ENCODE measurements at regions not wholly inside any gene's neighbourhood (a gene's known extent, or its start where the extent isn't known, plus 50 kb on each side); places are given as distances from the start of the nearest gene placed in this dataset.
"Not testable (repeated sequence)": the region's sequence is repeated elsewhere in the genome, so short reads cannot be mapped to it uniquely, and the experiment has no call there.

GRCh38 chr10:21431799-21432198 is 93.7 kb downstream of the SKIDA1 start:
- WGBS (ENCODE audit: insufficient coverage, low lambda C conversion rate) = no CpG with 5 or more reads among the region's 2 CpGs
- DNase-seq = no peak
- Histone ChIP-seq H3K36me3 (ENCODE audit: control insufficient read depth, insufficient read depth, low read length) (no peaks in the 10 kb centered on the region), H3K27ac (ENCODE audit: low read length) (no peak overlapping the region), H3K4me3 (ENCODE audit: low read length) (no peak overlapping the region), H3K9me3 (ENCODE audit: control insufficient read depth, low read depth, low read length) (no peaks in the 10 kb centered on the region), H3K4me1 (ENCODE audit: control insufficient read depth, insufficient read depth, low read length) (no peaks in the 10 kb centered on the region), H3K27me3 (ENCODE audit: control insufficient read depth, insufficient read depth, low read length) (no peaks in the 10 kb centered on the region)

GRCh38 chr10:21427804-21428481 is 97.5 kb downstream of the SKIDA1 start:
- WGBS (ENCODE audit: insufficient coverage, low lambda C conversion rate) = 100% methylated on average over 1 of the region's 6 CpGs
- no peak overlapping the region for H3K4me3 ChIP-seq (ENCODE audit: low read length)
- no peak overlapping the region for H3K27ac ChIP-seq (ENCODE audit: low read length)
- no peaks in the 10 kb centered on the region for H3K9me3 ChIP-seq (ENCODE audit: control insufficient read depth, low read depth, low read length)
- no peak for DNase-seq
- no peaks in the 10 kb centered on the region for H3K27me3 ChIP-seq (ENCODE audit: control insufficient read depth, insufficient read depth, low read length)
- no peaks in the 10 kb centered on the region for H3K36me3 ChIP-seq (ENCODE audit: control insufficient read depth, insufficient read depth, low read length)
- no peaks in the 10 kb centered on the region for H3K4me1 ChIP-seq (ENCODE audit: control insufficient read depth, insufficient read depth, low read length)

- no peaks in the 10 kb centered on the region for H3K9me3 ChIP-seq (ENCODE audit: control insufficient read depth, low read depth, low read length)
- H3K27ac ChIP-seq (ENCODE audit: low read length) = no peak overlapping the region
- no peaks in the 10 kb centered on the region for H3K4me1 ChIP-seq (ENCODE audit: control insufficient read depth, insufficient read depth, low read length)
- H3K4me3 ChIP-seq (ENCODE audit: low read length) = no peak overlapping the region
- no peaks in the 10 kb centered on the region for H3K36me3 ChIP-seq (ENCODE audit: control insufficient read depth, insufficient read depth, low read length)
- DNase-seq = no peak
- no peaks in the 10 kb centered on the region for H3K27me3 ChIP-seq (ENCODE audit: control insufficient read depth, insufficient read depth, low read length)
- no CpG with 5 or more reads among the region's 3 CpGs for WGBS (ENCODE audit: insufficient coverage, low lambda C conversion rate)
Measured at GRCh38 chr10:21424459-21424861, 101.0 kb downstream of the SKIDA1 start.

GRCh38 chr10:21423850-21424249 is 101.6 kb downstream of the SKIDA1 start:
- Histone ChIP-seq H3K9me3 (ENCODE audit: control insufficient read depth, low read depth, low read length) (no peaks in the 10 kb centered on the region), H3K27ac (ENCODE audit: low read length) (no peak overlapping the region), H3K36me3 (ENCODE audit: control insufficient read depth, insufficient read depth, low read length) (no peaks in the 10 kb centered on the region), H3K4me3 (ENCODE audit: low read length) (no peak overlapping the region), H3K27me3 (ENCODE audit: control insufficient read depth, insufficient read depth, low read length) (no peaks in the 10 kb centered on the region), H3K4me1 (ENCODE audit: control insufficient read depth, insufficient read depth, low read length) (no peaks in the 10 kb centered on the region)
- WGBS (ENCODE audit: insufficient coverage, low lambda C conversion rate) = no CpG with 5 or more reads among the region's 5 CpGs
- DNase-seq = no peak

GRCh38 chr10:21423338-21423737 is 102.1 kb downstream of the SKIDA1 start:
- Histone ChIP-seq H3K27me3 (ENCODE audit: control insufficient read depth, insufficient read depth, low read length) (no peaks in the 10 kb centered on the region), H3K4me3 (ENCODE audit: low read length) (no peak overlapping the region), H3K9me3 (ENCODE audit: control insufficient read depth, low read depth, low read length) (no peaks in the 10 kb centered on the region), H3K4me1 (ENCODE audit: control insufficient read depth, insufficient read depth, low read length) (no peaks in the 10 kb centered on the region), H3K36me3 (ENCODE audit: control insufficient read depth, insufficient read depth, low read length) (no peaks in the 10 kb centered on the region), H3K27ac (ENCODE audit: low read length) (no peak overlapping the region)
- no peak for DNase-seq
- WGBS (ENCODE audit: insufficient coverage, low lambda C conversion rate) = 100% methylated on average over 2 of the region's 2 CpGs

GRCh38 chr10:21421794-21422193 is 103.7 kb downstream of the SKIDA1 start:
- Histone ChIP-seq H3K9me3 (ENCODE audit: control insufficient read depth, low read depth, low read length) (no peaks in the 10 kb centered on the region), H3K4me1 (ENCODE audit: control insufficient read depth, insufficient read depth, low read length) (no peaks in the 10 kb centered on the region), H3K27me3 (ENCODE audit: control insufficient read depth, insufficient read depth, low read length) (no peaks in the 10 kb centered on the region), H3K4me3 (ENCODE audit: low read length) (no peak overlapping the region), H3K27ac (ENCODE audit: low read length) (no peak overlapping the region), H3K36me3 (ENCODE audit: control insufficient read depth, insufficient read depth, low read length) (no peaks in the 10 kb centered on the region)
- WGBS (ENCODE audit: insufficient coverage, low lambda C conversion rate) = 83% methylated on average over 1 of the region's 4 CpGs
- no peak for DNase-seq

GRCh38 chr10:21421016-21421415 is 104.5 kb downstream of the SKIDA1 start:
- H3K36me3 ChIP-seq (ENCODE audit: control insufficient read depth, insufficient read depth, low read length) = no peaks in the 10 kb centered on the region
- 17% methylated on average over 1 of the region's 2 CpGs for WGBS (ENCODE audit: insufficient coverage, low lambda C conversion rate)
- H3K27me3 ChIP-seq (ENCODE audit: control insufficient read depth, insufficient read depth, low read length) = no peaks in the 10 kb centered on the region
- DNase-seq = no peak
- H3K27ac ChIP-seq (ENCODE audit: low read length) = no peak overlapping the region
- H3K4me3 ChIP-seq (ENCODE audit: low read length) = no peak overlapping the region
- no peaks in the 10 kb centered on the region for H3K9me3 ChIP-seq (ENCODE audit: control insufficient read depth, low read depth, low read length)
- H3K4me1 ChIP-seq (ENCODE audit: control insufficient read depth, insufficient read depth, low read length) = no peaks in the 10 kb centered on the region

- H3K4me1 ChIP-seq (ENCODE audit: control insufficient read depth, insufficient read depth, low read length); H3K4me3 ChIP-seq (ENCODE audit: low read length); H3K27me3 ChIP-seq (ENCODE audit: control insufficient read depth, insufficient read depth, low read length); H3K27ac ChIP-seq (ENCODE audit: low read length); H3K9me3 ChIP-seq (ENCODE audit: control insufficient read depth, low read depth, low read length); DNase-seq; H3K36me3 ChIP-seq (ENCODE audit: control insufficient read depth, insufficient read depth, low read length): not testable (repeated sequence)
- no CpG with 5 or more reads among the region's 5 CpGs for WGBS (ENCODE audit: insufficient coverage, low lambda C conversion rate)
Measured at GRCh38 chr10:21418981-21419576, 106.4 kb downstream of the SKIDA1 start.

GRCh38 chr10:21417172-21417712 is 108.2 kb downstream of the SKIDA1 start:
- H3K27me3 ChIP-seq (ENCODE audit: control insufficient read depth, insufficient read depth, low read length) = no peaks in the 10 kb centered on the region
- no CpG with 5 or more reads among the region's 6 CpGs for WGBS (ENCODE audit: insufficient coverage, low lambda C conversion rate)
- H3K4me3 ChIP-seq (ENCODE audit: low read length) = no peak overlapping the region
- H3K36me3 ChIP-seq (ENCODE audit: control insufficient read depth, insufficient read depth, low read length) = no peaks in the 10 kb centered on the region
- no peak for DNase-seq
- no peaks in the 10 kb centered on the region for H3K4me1 ChIP-seq (ENCODE audit: control insufficient read depth, insufficient read depth, low read length)
- H3K27ac ChIP-seq (ENCODE audit: low read length) = no peak overlapping the region
- no peaks in the 10 kb centered on the region for H3K9me3 ChIP-seq (ENCODE audit: control insufficient read depth, low read depth, low read length)

GRCh38 chr10:21413680-21414079 is 111.8 kb downstream of the SKIDA1 start:
- no peak overlapping the region for H3K4me3 ChIP-seq (ENCODE audit: low read length)
- no peaks in the 10 kb centered on the region for H3K4me1 ChIP-seq (ENCODE audit: control insufficient read depth, insufficient read depth, low read length)
- no peaks in the 10 kb centered on the region for H3K27me3 ChIP-seq (ENCODE audit: control insufficient read depth, insufficient read depth, low read length)
- 80% methylated on average over 1 of the region's 2 CpGs for WGBS (ENCODE audit: insufficient coverage, low lambda C conversion rate)
- no peak overlapping the region for H3K27ac ChIP-seq (ENCODE audit: low read length)
- H3K36me3 ChIP-seq (ENCODE audit: control insufficient read depth, insufficient read depth, low read length) = no peaks in the 10 kb centered on the region
- DNase-seq = no peak
- H3K9me3 ChIP-seq (ENCODE audit: control insufficient read depth, low read depth, low read length) = no peaks in the 10 kb centered on the region

GRCh38 chr10:21413268-21413667 is 112.2 kb downstream of the SKIDA1 start:
- no peak for DNase-seq
- Histone ChIP-seq H3K4me3 (ENCODE audit: low read length) (no peak overlapping the region), H3K36me3 (ENCODE audit: control insufficient read depth, insufficient read depth, low read length) (no peaks in the 10 kb centered on the region), H3K9me3 (ENCODE audit: control insufficient read depth, low read depth, low read length) (no peaks in the 10 kb centered on the region), H3K27me3 (ENCODE audit: control insufficient read depth, insufficient read depth, low read length) (no peaks in the 10 kb centered on the region), H3K27ac (ENCODE audit: low read length) (no peak overlapping the region), H3K4me1 (ENCODE audit: control insufficient read depth, insufficient read depth, low read length) (no peaks in the 10 kb centered on the region)
- WGBS (ENCODE audit: insufficient coverage, low lambda C conversion rate) = 91% methylated on average over 5 of the region's 6 CpGs

Measured in large intestine (tissue), 3 donors.